WTC11 (cell line): ENCODE measurements at regions not wholly inside any gene's neighbourhood (a gene's known extent, or its start where the extent isn't known, plus 50 kb on each side); places are given as distances from the start of the nearest gene placed in this dataset.

Experiments used
- CTCF ChIP-seq: fragments of 200-600 bp; IDR thresholded peaks from 2 replicates; pipeline ENCODE4 v1.8.0; 2022; ENCODE audit warnings: antibody characterized with exemption
- FOXJ3 ChIP-seq: sonication (generic); formaldehyde crosslinking; IDR thresholded peaks from 2 replicates; pipeline ENCODE4 v1.9.0; 2021; ENCODE audit warnings: missing genetic modification reagents, mild to moderate bottlenecking, borderline replicate concordance

GRCh38 chr1:51032936-51033335 is 62.9 kb downstream of the CDKN2C start:
- TF ChIP-seq CTCF (no peak), FOXJ3 (no peak)
